IPS DF 4.7 (cell line): ENCODE measurements at regions not wholly inside any gene's neighbourhood (a gene's known extent, or its start where the extent isn't known, plus 50 kb on each side); places are given as distances from the start of the nearest gene placed in this dataset.

Experiments used
- DNase-seq: peaks from one replicate; pipeline ENCODE4 v3.0.0-alpha.2; 2013; ENCODE audit warnings: low spot score; ENCODE audit errors: extremely low read depth

DNA sequence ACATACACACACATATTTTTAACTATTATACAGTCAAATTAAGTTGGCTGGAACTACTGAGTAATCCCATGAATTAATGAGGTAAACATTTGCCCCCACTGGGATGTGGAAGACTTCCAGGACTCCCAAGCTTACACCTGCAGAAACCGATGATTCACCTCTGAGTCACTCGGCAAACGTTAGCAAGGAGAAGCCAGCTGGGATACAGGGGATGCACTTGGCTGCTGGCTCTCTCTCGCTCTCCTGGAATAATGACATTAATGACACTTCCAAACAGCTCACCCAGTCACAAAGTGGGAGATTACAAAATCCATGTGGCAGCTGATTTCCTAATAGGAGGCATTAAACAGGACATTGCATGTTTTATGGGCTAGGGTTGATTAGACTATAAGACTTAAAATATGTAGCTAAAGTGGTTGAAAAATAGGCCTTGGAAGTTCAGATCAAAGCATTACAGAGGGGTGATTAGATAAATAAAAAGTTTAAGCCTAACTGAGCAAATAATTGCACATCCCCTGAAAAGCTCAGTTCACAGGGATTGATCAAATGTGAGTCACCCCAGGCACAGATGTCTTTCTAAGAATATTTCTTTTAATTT is 500.9 kb downstream of the SOX2 start:
- peak; percentile 46 for DNase-seq

DNA sequence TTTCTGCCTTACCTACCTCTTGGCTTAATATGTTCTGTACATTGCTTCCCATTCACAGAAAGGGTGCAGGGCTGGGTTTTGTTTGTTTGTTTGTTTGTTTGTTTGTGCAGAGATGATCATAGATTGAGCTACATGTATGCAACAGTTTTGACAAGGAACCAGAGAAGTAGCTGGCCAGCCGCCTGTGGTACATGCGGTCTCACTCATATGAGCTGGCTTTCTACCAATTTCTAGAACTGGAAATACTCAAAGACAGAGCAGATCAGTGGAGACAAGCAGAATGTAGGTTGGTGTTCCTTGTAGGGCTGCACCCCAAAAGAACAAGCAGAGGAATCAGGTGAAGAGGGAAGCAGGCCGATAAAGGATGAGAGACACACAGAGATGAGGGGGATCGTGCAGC is 502.7 kb downstream of the SOX2 start:
- DNase-seq, result no peak

DNA sequence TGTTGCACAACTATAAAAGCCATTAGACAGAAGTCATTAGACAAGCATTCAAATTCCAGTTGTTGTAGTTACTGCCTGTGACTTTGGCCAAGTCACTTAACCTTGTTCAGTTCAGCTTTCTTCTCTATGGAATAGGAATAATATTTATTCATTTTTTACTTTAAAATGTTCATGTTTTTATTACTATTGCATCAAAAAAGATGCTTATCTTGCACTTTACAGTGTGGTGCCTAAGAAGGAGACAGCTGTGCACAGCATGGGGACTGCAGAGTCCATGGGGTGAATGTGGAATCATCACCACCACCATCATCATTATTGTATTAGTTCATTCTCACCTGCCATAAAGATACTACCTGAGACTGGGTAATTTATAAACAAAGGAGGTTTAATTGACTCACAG is 504.2 kb downstream of the SOX2 start:
- DNase-seq, result no peak

DNA sequence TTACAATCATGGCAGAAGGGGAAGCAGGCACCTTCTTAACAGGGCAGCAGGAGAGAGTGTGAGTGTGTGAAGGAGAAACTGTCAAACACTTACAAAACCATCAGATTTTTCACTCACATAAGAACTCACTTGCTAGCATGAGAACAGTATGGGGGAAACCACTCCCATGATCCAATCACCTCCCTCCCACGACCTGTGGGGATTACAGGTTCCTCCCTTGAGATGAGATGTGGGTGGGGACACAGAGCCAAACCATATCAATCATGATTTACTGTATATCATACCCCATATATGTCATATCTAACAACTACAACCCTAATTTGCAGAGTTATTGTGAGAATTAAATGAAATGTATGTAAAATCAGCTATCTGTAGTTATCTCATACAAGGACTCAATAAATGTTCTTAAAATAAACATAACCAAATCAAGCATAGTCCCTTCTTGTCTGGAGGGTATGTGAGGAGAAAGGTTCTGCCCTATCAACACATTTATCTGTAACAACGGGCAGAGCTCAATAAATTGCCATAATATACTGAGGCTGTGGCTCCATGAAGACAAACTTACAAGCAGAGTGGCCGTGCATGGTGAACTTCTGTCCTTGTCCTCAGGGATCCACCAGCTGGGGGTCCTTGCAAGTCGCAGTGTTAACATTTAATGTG is 504.7 kb downstream of the SOX2 start:
- no peak for DNase-seq

DNA sequence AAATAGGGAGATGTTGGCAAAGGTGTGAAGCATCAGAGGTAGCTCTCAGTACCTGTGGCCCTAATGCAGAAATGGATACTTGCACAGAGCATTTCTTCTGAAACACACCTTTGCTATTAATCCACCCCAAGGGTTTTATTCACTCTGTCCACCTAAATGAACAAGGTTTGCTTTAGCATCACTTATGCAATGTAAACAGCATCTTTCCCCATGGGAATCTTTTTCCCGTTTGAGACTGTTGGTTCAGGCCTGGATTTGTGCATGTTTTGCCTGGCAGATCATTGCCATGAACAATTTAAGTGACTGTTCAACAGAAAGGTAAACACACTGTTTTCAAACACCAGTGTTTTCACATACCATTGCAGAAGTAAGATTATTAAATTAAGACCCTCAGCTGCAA is 508.3 kb downstream of the SOX2 start:
- DNase-seq, result no peak

DNA sequence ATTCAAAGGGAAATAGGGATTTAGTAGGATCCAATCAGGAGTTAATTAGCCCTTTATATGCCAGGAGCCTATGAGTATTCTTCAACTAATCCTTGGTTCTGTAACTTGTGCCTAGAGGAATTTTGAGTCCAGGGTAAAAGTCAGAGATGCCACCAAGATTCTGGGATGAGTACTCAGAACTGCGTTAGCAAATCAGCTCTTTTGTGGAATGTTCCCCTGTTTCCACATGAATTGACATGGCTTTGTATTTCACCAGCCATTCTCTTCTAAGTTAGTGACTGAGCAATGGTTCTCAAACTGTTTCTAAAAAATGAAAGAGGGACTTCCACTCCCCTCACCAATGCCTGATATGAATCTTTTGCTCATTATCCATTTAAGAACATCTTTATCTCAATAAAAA is 508.7 kb downstream of the SOX2 start:
- DNase-seq, result no peak

DNA sequence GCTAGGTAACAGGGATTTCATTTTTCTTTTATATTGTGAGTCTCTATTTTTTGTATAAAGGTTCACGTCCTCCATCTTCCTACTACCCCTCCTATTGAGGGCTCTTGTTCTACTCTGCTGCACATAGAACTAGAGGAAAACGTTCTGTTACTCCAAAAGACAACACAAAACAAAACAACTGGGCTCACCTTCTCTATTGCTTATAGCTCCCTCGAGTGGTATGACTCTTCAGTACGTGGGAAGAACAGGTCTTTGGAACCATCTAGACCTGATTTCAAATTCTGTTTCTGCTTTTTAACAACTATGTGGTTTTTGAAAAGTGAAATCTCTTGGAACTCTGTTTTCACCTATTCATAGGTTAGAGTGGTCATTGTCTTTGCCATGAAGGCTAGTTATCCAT is 515.3 kb downstream of the SOX2 start:
- DNase-seq, result peak; percentile 33

DNA sequence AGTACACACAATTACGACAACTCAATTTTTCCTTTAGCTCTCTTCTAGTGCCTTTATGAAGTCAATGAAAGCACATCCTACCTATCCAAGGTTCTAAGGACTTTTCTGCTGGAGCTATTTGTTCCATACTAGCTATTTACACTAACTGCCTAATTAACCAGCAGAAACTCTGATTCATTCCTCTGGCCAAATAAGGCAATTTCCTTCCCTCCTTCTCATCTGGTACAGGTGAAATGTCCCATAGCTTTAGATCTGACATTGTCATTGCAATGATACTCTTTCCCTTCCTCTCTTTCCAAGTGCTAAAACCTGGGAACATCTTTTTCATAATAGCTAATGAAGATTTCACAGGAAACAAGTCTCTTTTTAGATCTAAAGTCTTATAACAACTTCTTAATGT is 521.7 kb downstream of the SOX2 start:
- no peak for DNase-seq

DNA sequence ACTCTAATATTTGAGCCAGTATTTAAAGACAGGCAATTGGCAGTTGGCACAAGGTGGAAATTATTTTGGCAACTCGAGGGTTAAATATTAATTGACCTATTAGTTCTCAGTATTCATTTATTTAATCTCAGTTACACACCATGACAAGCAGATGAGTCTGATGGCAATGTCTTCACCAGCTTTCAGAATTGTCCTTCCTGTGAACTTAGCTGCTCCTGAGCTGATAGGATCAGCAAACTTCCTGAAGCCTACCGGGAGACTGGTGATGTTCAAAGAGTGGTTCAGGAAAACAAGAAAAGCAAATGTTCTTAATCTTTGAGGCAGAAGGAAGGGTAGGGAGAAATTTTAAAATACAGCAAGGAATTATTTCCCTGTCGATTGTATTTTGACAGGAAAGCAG is 522.2 kb downstream of the SOX2 start:
- DNase-seq, result no peak

DNA sequence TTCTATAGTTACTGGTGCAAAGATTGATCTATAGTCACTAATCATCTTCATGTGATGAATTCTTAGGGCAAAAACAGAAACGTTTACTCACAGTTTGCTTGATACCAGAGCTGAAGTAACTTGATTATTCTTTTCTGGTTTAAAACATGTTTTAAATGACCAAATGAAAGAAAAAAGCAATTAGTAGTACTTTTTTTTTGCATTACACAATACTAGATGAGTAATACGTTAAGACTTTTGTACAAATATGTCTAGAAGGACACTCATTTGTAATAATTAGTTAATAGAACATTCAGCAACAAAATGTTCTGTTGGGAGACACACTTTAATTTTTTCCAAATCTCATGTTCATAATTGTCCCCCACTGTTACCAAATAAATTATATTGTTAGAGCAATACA is 523.2 kb downstream of the SOX2 start:
- DNase-seq, result no peak

DNA sequence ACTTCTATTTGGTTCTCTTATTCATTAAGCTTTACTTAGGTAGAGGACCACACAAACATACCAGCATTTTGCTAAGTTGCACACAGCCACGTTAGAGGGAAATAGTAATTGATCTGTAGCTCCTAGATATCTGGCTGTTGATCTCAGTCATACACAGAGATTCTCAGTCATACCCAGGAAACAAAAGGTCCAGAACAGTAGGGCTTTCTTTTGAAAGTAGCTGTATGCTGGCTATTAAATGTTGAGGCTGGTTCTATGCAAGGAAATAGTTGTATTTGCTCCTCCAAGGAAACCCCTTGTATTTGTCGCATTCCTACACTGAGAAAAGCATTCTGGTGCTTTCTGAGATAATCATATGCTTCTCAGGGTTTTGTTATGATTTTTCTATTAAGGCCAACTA is 523.8 kb downstream of the SOX2 start:
- DNase-seq, result no peak

DNA sequence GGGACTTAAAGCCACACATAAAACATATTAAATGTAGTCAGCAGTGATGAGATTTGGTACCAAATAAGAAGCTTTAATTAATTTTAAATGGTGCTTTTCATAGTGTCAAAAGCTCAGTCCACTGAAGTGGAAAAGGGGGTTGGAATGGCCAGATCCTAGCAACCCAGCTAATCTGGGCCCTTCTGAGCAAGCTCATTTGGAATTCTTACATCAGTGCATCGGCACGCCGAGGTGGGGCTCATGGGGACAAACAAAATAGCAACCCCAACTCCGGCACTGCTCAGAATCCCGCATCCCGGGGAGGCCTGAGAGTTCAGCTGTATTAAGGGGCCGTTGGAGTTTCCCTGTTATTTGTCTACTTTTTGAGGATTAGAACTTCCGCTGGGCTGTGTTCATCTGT is 526.4 kb downstream of the SOX2 start:
- DNase-seq, result no peak

DNA sequence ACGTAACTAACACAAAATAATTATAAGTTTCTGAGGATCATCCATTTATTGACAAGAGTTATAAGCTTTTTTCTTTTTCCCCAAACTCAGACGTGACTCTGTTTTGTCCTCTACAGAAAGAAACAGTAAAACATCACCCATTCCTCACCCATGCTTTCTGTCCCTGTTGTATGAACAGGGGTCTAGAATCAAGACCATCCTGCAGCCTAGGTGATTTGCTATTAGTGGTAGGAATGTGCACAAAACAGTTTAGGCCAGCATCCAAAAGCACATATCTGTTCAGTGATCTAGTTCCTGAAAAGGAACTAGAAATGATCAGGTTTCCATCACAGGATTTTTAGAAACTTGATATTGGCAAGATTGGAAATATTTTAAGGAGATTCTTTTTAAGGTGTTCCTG is 527.6 kb downstream of the SOX2 start:
- DNase-seq, result no peak

DNA sequence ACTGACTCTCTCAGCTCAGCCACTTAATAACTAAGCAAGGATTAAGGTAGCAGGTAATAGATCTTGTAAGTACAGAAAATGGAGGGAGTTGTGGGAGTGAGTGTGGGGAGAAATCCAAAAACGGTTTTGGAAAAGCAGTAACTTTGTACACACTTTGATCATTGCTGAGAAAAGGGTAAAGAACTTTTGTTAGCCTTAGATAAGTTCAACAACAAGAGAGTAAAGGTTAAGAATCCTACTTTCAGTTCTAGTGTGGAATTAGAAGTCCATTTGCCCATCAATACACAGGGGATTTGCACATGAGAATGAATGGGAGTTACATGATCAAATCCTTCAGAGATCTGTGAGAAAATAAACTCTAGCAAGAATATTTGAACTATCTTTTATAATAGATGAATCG is 528.7 kb downstream of the SOX2 start:
- no peak for DNase-seq

DNA sequence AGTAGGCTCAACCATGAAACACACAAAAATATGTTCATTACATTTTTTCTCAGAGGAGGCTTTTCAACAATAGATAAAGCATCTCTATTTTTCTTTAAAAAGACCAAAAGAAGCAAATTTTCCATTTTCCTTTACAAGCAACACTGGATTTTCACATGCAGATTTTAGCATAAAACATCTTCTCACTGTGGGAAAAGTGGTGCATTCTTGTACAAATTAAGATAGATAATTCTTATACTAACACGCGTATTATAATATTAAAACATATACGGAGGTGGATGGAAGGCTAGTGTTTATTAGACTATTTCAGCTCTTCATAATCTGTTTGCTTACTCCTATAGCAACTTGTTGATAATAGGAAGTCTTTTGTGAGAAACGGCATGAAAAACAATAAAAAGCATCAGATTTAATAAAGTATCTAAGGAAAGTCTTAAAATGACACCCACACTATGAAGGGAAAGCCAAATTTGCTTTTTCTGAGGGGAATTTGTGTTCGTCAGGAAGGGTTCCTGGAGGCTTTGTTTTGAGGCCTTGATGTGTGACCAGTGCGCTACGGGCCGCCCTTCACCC is 529.6 kb downstream of the SOX2 start:
- no peak for DNase-seq

DNA sequence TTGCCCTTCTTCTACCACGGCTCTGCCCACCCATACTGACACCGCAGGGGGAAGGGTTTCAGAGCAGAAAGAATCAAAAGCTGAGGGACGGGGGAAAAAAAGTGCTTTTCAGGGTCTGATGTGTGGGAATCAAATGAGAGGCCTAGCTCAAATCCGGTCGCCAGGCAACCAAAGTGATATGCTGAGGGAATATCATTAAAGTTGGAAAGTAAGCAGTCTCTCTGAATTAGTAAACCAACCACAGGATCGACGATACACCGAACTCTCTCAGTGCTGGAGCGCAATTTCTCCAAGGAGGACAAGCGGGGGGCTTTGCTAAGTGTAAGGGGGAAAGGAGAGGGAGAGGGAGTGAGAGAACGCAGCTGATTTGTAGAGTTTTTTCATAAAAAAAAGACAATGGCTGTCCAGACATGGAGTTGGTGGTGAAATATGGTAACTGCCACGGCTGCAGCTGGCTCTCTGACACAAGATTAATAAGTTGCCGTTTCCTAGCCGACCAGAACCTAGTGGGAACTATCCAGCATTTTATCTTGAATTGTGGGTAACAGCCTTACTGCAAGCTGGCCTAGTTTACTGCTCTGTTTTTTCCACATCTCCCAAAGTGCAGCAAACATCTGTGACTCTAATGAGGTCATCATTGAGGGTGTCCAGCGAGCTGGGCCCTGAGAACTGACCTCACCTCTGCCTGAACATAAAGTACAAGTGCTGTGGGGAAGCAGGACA is 530.2 kb downstream of the SOX2 start:
- no peak for DNase-seq

DNA sequence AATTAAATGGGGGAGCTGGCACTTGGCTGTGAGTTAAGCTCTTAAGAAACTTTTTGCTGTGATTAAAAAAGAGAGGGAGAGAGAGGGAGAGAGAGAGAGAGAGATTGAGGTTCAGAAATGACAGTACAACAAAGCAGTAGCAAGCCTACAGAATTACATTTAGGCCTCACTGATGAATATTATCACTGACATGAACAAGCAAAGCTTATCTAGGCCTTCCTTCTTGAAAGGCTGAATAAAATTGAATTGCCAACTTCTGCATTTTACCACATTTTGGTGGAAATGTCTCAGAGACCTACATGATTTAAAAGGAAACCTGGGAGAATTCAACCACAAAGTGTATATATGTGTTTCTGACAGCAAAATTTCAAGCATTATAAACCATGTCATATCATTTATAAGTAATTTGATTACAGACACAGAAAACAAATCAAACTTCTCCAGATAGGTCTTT is 530.8 kb downstream of the SOX2 start:
- no peak for DNase-seq

DNA sequence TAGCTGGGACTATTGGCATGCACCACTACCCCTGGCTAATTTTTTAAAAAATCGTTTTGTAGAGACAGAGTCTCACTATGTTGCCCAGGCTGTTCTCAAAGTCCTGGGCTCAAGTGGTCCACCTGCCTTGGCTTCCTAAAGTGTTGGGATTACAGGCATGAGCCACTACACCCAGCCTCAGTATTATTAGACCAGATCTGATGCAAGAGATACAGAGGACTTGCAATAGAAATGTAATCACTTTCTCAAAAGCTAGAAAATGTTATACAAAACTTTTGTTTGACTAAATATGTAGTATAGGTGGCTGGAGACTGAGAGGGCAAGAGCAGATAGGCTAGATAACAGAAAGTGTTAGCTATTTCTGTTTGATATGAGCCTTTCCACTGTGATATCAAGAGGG is 531.9 kb downstream of the SOX2 start:
- DNase-seq, result no peak

DNA sequence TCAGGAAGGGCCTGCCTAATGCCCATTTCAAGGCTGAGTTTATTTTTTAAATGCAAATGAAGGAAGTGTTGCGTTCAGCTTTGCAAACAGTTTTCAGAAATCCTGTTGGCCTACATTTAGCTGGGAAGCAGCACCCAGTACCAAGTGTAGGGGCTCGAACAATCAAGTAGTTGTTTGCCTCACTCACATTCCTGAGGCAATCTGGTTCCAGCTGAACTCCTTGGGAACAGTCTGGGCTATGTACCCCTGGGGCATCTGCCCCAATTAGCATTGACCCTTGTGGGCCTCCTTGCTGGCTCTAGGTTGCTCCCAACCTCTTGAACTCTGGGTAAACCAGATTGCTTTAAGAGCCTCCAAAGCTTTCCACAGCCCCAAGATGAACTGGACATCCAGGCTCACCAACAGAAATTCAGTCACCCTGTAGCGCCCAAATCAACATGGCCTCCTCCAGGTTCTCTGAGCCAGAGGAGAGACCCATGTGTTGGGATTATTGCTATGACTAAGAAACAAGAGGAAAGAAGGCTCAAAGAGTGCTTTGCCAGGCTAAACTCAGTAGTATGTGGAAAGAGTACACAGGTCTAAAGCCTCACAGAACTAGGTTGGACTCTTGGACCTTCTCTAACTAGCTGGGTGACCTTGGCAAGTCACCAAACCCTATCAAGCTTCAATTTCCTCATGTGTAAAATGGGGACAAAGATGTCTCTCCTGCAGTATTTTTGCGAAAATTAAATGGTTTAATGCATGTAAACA is 532.7 kb downstream of the SOX2 start:
- no peak for DNase-seq

DNA sequence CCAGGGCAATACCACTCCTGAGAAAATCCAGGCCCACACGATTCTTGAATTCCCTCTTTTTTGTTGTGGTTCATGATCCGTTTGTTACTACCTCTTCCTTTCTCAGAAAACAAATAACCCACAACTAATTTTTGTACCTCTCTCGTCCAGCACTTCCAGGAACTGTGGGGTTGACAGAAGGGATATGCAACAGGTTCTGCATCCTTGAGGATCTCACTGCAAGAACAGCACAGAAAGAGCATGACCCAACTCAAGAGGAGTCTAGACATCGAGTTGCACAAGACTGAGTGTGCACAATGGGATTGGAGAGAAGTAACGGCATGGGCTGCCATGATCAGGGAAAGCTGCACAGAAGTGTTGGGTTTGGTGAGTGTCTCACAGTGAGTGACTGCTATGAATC is 533.3 kb downstream of the SOX2 start:
- no peak for DNase-seq

DNA sequence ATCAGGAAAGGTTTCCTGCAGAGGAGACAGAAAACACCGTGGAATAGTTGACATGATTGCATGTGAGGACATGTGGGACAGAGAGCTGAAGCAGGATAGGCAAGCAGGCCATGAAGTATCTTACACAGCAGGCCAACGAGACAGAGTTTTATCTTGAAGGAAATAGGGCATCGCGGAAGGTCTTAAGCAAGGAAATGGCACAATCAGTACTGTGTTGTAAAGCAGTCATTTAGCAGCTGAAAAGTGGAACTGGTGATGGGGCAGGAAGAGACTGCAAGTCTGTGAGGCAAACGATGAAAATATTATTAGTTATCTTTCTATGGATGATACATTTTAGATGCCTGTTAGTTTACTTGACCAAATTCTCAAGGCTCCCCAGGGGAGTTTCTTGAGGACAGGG is 535.1 kb downstream of the SOX2 start:
- no peak for DNase-seq

DNA sequence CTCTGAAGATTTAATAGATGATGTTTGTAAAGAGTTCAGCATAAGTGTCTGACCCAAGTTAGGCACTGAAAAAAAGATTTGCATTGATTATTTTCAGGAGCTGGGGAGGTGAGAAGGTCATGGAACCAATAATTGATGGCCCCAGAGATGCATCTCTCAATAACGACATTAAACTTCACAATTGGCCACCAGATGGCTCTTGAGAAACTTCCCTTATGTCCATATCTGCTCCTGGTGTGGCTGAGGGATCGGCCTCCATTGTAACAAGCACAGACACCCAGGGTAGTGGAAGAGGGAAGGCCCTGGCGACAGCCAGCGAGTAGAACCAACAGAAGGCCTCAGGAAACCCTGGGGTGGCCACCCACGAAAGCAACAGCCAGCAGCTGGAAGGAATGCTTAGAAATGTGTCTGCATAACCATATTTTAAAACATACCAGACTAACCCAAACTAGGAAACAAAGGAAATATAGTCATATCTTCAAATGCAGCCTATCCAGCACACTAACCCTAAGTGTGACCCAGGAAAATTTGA is 536.7 kb downstream of the SOX2 start:
- DNase-seq, result no peak
